K562 (cell line): ENCODE measurements at regions not wholly inside any gene's neighbourhood (a gene's known extent, or its start where the extent isn't known, plus 50 kb on each side); places are given as distances from the start of the nearest gene placed in this dataset.
A peak's percentile ranks its signal among the peaks of the same experiment; 100 is the strongest.
"Not testable (repeated sequence)": the region's sequence is repeated elsewhere in the genome, so short reads cannot be mapped to it uniquely, and the experiment has no call there.

Experiments used
- ATAC-seq: fragments of 200-7000 bp; cut with Tn5 transposase; 3 replicates; pipeline ENCODE4 v1.9.1; 2020; ENCODE audit warnings: moderate library complexity
- BruUV-seq: library from RNA; stranded (reverse); fragments of 400-500 nt; replicated peaks from 2 replicates; lab custom pipeline; 2021; lab: Mats Ljungman, UMichigan
- CTCF ChIA-PET: fragments of 300-600 bp; formaldehyde crosslinking; extraction: SDS; loops from one replicate; lab custom pipeline; 2021; ENCODE audit warnings: low intra/inter-chr PET ratio; lab: Yijun Ruan, JAX
- POLR2A ChIA-PET: fragments of 300-600, 350-650 bp; sonication (Branson Sonifier 250); formaldehyde crosslinking; extraction: SDS; loops from one replicate; lab custom pipeline; 2021; ENCODE audit warnings: antibody characterized with exemption, inconsistent platforms; lab: Yijun Ruan, JAX
- DNase-seq, 4 experiments: peaks; one replicate each; pipeline versions ENCODE4 v3.0.0 to v3.0.0-alpha.2; 2011 to 2018; ENCODE audit warnings: low spot score in 3 of 4, mixed read lengths in 3 of 4; ENCODE audit errors: extremely low read depth in 1 of 4
- FAIRE-seq: peaks from 2 replicates; lab custom pipeline; 2011; peaks lifted over from hg19 to GRCh38; lab: Jason Lieb, UNC
- H2AFZ ChIP-seq: 2 replicates; pipeline ENCODE4 v1.6.0; 2011; ENCODE audit warnings: low read depth, low read length, control low read depth, inconsistent platforms
- H3K27ac ChIP-seq: fragments of 200-600 bp; 3 replicates; pipeline ENCODE4 v1.8.0; 2011; ENCODE audit warnings: low read depth, mild to moderate bottlenecking, control low read depth, inconsistent platforms, low read length, moderate library complexity, mixed read lengths; ENCODE audit errors: extremely low read depth
- H3K27me3 ChIP-seq, 2 experiments: fragments of 300-600 bp in 1 of 2; 2 replicates in 1 of 2; 3 replicates in 1 of 2; pipeline versions ENCODE4 v1.6.0 to v1.8.0; 2011; ENCODE audit warnings: inconsistent platforms in 2 of 2, low read length in 2 of 2, mild to moderate bottlenecking in 1 of 2, mixed read lengths in 1 of 2, moderate library complexity in 1 of 2; ENCODE audit not compliant: control insufficient read depth in 2 of 2, insufficient read depth in 2 of 2
- H3K36me3 ChIP-seq: fragments of 300-600 bp; 3 replicates; pipeline ENCODE4 v1.8.0; 2011; ENCODE audit warnings: mild to moderate bottlenecking, low read length, inconsistent platforms; ENCODE audit not compliant: control insufficient read depth, insufficient read depth
- H3K4me1 ChIP-seq, 2 experiments: fragments of 200-600 bp in 1 of 2; replicated peaks in 1 of 2; 2 replicates in 1 of 2; 3 replicates in 1 of 2; pipeline versions ENCODE4 v1.5.1 to v1.8.0; 2011; ENCODE audit warnings: inconsistent platforms in 2 of 2, low read length in 2 of 2, mild to moderate bottlenecking in 1 of 2, mixed read lengths in 1 of 2, moderate library complexity in 1 of 2; ENCODE audit not compliant: control insufficient read depth in 2 of 2, insufficient read depth in 2 of 2
- H3K4me2 ChIP-seq: 2 replicates; pipeline ENCODE4 v1.6.1; 2011; ENCODE audit warnings: low read length, control low read depth, inconsistent platforms, mixed read lengths; ENCODE audit not compliant: insufficient read depth
- H3K4me3 ChIP-seq: fragments of 200-600 bp; sonication (generic), shearing (Covaris generic); 2 replicates; pipeline ENCODE4 v1.5.1; 2016; ENCODE audit warnings: control low read depth, inconsistent platforms
- H3K79me2 ChIP-seq: fragments of 200-600 bp; 3 replicates; pipeline ENCODE4 v1.8.0; 2011; ENCODE audit warnings: low read length, inconsistent platforms; ENCODE audit not compliant: control insufficient read depth, insufficient read depth
- H3K9ac ChIP-seq, 2 experiments: 2 replicates each; pipeline versions ENCODE4 v1.6.0 to v1.6.1; 2011; ENCODE audit warnings: low read depth in 2 of 2, low read length in 2 of 2, control low read depth in 1 of 2, inconsistent platforms in 1 of 2, mild to moderate bottlenecking in 1 of 2, mixed read lengths in 1 of 2; ENCODE audit not compliant: insufficient read depth in 1 of 2
- H3K9me1 ChIP-seq: one replicate; pipeline ENCODE4 v1.6.0; 2011; ENCODE audit warnings: inconsistent platforms, mild to moderate bottlenecking, low read length, moderate library complexity; ENCODE audit not compliant: control insufficient read depth, insufficient read depth
- H3K9me3 ChIP-seq: replicated peaks from 2 replicates; pipeline ENCODE4 v1.5.1; 2011; ENCODE audit warnings: low read depth, low read length, inconsistent platforms; ENCODE audit not compliant: control insufficient read depth, insufficient read depth
- H4K20me1 ChIP-seq: replicated peaks from 2 replicates; pipeline ENCODE4 v1.6.1; 2011; ENCODE audit warnings: low read length, inconsistent platforms, mixed read lengths; ENCODE audit not compliant: control insufficient read depth, insufficient read depth
- WGBS: fragments of 100-300 bp; shearing (Covaris generic); methylation state at CpG from one replicate; pipeline ENCODE4 v1.1.6; 2016; ENCODE audit warnings: low coverage, mixed read lengths; ENCODE audit not compliant: insufficient coverage; ENCODE audit errors: missing lambda C conversion rate; 5-methylcytosine and 5-hydroxymethylcytosine counted together
- in situ Hi-C: fragments of 300-500 bp; cut with MboI; formaldehyde crosslinking; loops from 4 replicates; pipeline ENCODE4 v1.15.0; 2018; ENCODE audit warnings: inconsistent platforms, mixed read lengths
- intact Hi-C: fragments of 100-400 bp; cut with micrococcal nuclease; formaldehyde crosslinking; loops from 2 replicates; pipeline ENCODE4 v1.14.2; 2022
- TF ChIP-seq, protein P1 (sequence below): fragments of 250-450 bp; sonication (Bioruptor Pico); IDR thresholded peaks from 2 replicates; pipeline ENCODE4 v1.8.0; 2021; ENCODE audit warnings: borderline replicate concordance, mild to moderate bottlenecking, moderate library complexity; ENCODE audit not compliant: poor library complexity, severe bottlenecking

DNA sequence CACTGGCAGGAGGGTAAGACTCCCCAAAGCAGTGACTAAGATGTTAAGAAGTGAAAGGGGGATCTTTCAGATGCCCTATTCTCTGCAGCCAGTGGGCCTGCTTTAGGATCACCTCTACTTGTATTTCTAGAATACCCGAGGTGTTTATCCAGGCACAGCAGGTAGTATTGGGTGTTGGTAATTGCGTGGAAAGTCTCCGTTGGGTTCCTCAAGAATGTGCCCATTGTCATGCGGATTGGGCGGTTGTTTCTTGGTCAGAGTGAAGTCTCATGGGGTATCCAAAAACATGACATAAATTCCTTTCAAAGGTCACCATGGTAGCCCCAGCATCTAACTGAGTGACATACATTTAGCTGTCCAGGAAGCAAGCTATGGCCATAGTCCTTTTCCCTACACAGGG lies 308.8 kb downstream of the RPIA start (continued):
- TF ChIP-seq, protein P1, sequence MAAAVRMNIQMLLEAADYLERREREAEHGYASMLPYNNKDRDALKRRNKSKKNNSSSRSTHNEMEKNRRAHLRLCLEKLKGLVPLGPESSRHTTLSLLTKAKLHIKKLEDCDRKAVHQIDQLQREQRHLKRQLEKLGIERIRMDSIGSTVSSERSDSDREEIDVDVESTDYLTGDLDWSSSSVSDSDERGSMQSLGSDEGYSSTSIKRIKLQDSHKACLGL: no peak

DNA sequence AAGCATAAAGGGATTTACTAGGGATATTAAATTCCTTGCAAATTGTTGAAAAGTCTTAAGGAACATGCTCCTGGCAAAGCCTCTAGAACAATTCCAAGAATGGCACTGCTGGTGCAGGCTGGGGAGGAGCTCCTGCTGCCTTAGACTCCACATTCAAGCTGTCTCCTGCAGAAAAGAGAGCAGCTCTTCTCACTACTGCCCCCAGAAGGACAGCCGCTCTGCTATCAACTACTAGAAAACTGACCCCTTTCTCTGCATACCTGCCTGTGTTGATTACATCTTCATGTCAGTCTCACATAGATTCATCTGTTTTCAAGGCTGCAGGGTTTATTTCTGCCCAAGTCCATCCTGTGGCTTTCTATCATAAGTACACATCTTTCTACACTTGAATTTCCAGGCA lies 312.8 kb downstream of the RPIA start:
- H3K4me3 ChIP-seq, H3K4me1 ChIP-seq, H4K20me1 ChIP-seq, H3K4me2 ChIP-seq, H3K79me2 ChIP-seq, in situ Hi-C loops, H3K9me3 ChIP-seq, H3K27me3 ChIP-seq, FAIRE-seq, ATAC-seq, POLR2A ChIA-PET, H3K9ac ChIP-seq, BruUV-seq, H3K36me3 ChIP-seq, CTCF ChIA-PET, H3K9me1 ChIP-seq, H2AFZ ChIP-seq, intact Hi-C loops, H3K27ac ChIP-seq: not testable (repeated sequence)
- WGBS: 0% methylated on average over 1 of the region's 1 CpG
- peak in 1 of 4 experiments; percentile 1 for DNase-seq

DNA sequence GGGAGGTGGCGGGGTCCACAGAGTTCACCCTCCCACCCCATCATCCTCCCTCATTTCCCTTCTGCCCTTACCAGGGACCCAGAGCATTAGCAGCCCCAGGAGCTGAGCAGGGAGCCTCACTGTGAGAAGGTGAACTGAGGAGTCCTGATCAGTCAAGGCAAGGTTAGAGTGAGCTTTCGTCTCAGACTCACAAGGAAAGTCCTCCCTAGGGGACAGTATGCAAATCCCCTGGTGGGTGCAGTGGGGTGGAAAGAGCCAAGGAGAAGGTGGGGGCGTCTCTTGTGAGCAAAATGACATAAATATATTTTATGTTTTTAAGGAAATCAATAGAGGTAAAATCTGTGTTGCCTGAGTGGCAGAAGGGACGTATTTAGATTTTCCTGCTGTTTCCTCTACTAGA lies 329.1 kb downstream of the RPIA start:
- H3K4me3 ChIP-seq, CTCF ChIA-PET, H3K9me1 ChIP-seq, H3K9me3 ChIP-seq, H3K27ac ChIP-seq, H3K4me1 ChIP-seq, ATAC-seq, DNase-seq, H3K36me3 ChIP-seq, BruUV-seq, H3K79me2 ChIP-seq, H4K20me1 ChIP-seq, POLR2A ChIA-PET, intact Hi-C loops, H3K27me3 ChIP-seq, H2AFZ ChIP-seq, FAIRE-seq, H3K4me2 ChIP-seq, H3K9ac ChIP-seq, in situ Hi-C loops: not testable (repeated sequence)
- 0% methylated on average over 1 of the region's 4 CpGs for WGBS

DNA sequence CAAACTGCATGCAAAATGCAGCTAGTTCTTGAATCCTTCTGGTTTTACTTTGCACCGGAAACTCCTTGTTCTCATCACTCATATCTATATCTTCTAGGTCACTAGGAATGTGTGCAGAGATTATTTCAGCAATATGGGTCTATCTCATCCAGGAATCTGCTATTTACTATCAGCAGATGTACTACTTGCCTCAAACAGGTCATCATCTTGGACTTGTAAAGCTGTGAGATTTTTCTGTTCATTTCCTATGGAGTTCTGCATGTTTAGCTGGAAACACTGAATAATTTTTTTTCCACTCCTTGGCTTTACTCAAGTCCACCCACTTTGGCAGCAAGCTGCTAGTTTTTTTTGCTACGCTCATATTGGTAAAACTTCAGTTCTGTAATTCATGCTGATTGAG lies 334.8 kb downstream of the RPIA start:
- intact Hi-C loops, H3K4me1 ChIP-seq, H3K4me3 ChIP-seq, DNase-seq, H3K27ac ChIP-seq, BruUV-seq, H3K9me1 ChIP-seq, ATAC-seq, H3K9me3 ChIP-seq, H2AFZ ChIP-seq, H3K9ac ChIP-seq, POLR2A ChIA-PET, FAIRE-seq, H3K4me2 ChIP-seq, CTCF ChIA-PET, H3K36me3 ChIP-seq, H3K79me2 ChIP-seq, H3K27me3 ChIP-seq, H4K20me1 ChIP-seq: not testable (repeated sequence)
- in situ Hi-C loops: loop anchor here (25.0 kb wide), 1 partner anchor 1136 kb away; no protein-coding TSS in a partner anchor
- 3% methylated on average over 2 of the region's 2 CpGs for WGBS
